ENCODE measurements at regions not wholly inside any gene's neighbourhood (a gene's known extent, or its start where the extent isn't known, plus 50 kb on each side); places are given as distances from the start of the nearest gene placed in this dataset.

DNA sequence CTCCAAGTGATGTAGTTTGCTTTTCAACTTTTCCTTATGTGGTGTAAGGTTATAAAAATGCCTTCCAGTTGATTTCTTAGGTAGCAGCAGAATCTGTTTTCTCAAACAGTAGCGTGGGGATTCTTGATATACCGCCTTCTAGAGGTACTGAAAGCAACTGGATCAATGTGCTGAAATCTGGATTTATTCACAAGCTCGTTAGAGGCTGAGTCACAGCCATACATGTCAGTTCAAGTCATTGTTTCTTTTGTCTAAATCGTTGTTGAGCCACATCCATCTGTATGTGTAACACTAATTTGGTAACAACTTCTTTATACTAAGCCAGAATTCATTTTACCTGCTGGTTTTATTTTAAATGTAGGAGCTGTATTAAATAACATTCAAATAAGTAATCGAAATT is 200.0 kb upstream of the MAD2L1 start:
- TF ChIP-seq POLR2A (IDR thresholded peaks at IDR 0.05) (no peak), EP300 (IDR thresholded peaks at IDR 0.05) (no peak)
- TF ChIP-seq, protein P1, sequence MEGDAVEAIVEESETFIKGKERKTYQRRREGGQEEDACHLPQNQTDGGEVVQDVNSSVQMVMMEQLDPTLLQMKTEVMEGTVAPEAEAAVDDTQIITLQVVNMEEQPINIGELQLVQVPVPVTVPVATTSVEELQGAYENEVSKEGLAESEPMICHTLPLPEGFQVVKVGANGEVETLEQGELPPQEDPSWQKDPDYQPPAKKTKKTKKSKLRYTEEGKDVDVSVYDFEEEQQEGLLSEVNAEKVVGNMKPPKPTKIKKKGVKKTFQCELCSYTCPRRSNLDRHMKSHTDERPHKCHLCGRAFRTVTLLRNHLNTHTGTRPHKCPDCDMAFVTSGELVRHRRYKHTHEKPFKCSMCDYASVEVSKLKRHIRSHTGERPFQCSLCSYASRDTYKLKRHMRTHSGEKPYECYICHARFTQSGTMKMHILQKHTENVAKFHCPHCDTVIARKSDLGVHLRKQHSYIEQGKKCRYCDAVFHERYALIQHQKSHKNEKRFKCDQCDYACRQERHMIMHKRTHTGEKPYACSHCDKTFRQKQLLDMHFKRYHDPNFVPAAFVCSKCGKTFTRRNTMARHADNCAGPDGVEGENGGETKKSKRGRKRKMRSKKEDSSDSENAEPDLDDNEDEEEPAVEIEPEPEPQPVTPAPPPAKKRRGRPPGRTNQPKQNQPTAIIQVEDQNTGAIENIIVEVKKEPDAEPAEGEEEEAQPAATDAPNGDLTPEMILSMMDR (IDR thresholded peaks at IDR 0.05): no peak

Data from ovary (tissue), 3 donors.